Right renal cortex interstitium (tissue), 3 donors: ENCODE measurements at regions not wholly inside any gene's neighbourhood (a gene's known extent, or its start where the extent isn't known, plus 50 kb on each side); places are given as distances from the start of the nearest gene placed in this dataset.
"Not testable (repeated sequence)": the region's sequence is repeated elsewhere in the genome, so short reads cannot be mapped to it uniquely, and the experiment has no call there.

Experiments used
- DNase-seq, 3 donors: peaks; one replicate each; pipeline ENCODE4 v3.0.0-alpha.2; 2013; ENCODE audit warnings: low read depth in 3 of 3, low spot score in 2 of 3

DNA sequence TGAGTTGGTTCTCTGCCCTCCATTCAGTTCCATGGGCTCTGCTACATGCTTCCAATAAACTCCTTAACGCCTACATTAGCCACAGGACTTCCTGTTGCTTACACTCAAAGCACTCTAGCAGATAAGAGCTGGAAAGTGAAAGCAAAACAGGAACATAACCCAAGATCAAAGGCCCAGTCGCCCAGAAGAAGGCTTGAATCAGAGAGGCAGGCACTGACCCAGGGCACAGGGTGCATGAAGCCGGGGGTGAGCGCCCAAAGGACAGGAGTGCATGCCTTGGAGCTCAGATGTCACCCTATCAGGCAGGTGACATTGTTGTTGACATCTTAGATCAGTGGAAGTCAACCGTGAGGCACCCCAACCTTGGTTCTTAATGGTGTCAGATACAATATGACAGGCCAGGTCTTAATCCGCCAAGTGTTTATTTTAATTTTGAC is 235.1 kb downstream of the UACA start:
- DNase-seq, result no peak

DNA sequence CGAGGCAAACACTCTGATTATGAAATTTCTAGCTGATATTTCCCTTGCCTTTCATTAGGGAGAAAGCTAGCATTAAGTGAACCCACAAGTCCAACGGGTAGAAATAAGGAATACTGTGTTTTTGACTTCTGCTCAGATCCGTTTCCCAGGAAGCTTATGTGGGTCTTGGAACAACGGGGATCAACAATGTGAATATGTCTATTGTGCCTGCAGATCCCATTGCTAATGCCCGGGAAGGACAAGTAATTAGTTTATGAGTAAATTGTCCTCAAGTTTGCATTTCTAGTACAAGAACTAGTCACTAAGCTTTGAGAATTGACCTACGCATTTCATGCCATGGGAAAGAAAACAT is 236.4 kb downstream of the UACA start:
- DNase-seq, result no peak

DNA sequence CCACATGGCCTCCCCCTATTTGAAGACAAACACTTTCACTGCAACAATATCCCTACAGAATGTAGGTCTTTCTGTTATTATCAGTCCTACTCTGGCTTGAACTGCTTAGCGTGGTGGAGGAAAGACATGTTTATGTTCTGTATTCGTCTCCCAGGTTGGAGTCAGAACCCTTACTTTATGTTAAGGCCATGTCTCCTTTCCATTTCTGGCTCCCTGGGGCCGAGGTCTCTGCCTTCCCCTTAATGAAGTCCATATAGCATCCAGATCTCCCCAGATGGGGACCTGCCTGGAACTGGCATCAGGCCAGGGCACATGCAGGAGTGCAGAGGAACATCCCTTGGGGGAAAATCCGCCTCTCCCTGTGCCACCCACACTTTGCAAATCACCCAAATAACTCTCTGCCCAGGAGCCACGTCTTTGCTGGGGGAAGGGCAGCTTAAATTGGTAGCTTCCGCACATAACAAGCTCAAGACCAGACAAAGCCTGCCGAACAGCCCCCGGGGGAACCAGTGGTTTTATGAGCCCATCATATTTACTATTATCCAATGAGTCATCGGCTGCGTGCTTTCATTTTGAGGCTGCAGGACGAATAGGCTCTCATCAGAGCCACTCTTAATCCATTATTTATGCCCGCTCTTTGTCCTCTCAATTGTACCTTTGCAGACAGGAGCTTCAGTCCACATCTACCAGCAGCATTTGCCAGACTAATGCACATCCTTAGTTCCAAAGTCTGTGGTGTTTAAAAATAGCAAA is 237.0 kb downstream of the UACA start:
- no peak for DNase-seq

DNA sequence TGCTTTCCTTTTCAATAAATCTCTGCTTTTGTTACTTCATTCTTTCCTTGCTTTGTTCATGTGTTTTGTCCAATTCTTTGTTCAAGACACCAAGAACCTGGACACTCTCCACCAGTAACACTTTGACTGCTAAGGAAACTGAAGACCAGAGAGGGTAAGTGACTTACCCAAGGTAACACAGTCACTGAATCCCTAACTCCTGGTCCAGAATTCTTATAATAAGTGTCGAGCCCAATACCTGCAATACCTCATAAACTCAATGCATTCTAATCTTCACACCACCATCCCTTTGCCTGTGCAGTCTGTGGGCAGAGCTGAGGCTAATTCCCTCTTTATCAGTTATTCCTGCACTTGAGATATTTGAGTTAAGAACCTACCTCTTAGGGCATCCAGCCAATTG is 237.8 kb downstream of the UACA start:
- DNase-seq, result no peak

DNA sequence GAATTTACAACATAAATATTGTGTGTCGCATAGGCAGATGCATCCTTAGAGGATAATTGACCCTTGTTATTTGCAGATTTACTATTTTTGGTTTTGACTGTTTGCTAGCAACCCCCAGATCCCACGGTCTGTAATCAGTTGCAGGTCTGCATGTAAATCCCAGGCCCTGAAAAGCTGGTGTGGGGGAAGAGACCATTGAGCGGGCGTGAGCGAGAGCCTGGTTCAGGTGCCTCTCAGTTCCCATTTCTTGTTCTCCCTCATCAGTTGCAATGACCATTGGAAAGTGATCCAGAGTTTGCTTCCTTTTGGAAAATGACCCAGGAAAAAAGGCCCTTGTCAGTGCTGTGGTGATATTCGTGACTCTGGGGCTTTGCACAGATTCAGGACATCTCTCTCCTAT is 238.9 kb downstream of the UACA start:
- DNase-seq, result no peak

DNA sequence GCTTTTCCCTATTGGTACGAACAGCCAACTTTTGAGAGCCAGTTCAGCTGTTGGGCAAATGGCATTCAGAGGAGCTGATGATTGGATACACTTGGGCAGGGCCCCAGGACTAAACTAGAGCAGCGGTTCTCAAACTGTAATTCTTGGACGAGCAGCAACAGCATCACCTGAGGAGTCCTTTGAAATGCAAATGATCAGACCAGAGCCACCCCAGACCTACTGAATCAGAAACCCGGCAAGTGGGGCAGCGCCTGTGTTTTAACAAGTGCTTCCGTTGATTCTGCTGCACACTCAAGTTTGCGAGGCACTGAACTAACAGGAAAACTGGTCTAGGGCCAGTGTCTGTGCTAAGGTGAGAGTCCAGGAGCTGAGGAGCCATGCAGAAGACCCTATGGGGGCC is 239.7 kb downstream of the UACA start:
- DNase-seq, result no peak

DNA sequence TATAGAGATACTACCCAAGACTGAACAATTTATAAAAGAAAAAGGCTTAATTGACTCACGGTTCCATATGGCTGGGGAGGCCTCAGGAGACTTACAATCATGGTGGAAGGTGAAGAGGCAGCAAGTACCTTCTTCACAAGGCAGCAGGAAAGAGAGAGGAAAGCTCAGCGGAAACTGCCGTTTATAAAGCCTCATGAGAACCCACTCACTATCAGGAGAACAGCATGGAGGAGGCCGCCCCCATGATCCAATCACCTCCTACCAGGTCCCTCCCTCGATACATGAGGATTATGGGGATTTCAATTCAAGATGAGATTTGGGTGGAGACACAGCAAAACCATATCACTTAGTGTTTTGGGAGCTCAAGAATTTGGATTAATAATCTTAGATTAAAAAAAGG is 240.2 kb downstream of the UACA start:
- no peak for DNase-seq

DNA sequence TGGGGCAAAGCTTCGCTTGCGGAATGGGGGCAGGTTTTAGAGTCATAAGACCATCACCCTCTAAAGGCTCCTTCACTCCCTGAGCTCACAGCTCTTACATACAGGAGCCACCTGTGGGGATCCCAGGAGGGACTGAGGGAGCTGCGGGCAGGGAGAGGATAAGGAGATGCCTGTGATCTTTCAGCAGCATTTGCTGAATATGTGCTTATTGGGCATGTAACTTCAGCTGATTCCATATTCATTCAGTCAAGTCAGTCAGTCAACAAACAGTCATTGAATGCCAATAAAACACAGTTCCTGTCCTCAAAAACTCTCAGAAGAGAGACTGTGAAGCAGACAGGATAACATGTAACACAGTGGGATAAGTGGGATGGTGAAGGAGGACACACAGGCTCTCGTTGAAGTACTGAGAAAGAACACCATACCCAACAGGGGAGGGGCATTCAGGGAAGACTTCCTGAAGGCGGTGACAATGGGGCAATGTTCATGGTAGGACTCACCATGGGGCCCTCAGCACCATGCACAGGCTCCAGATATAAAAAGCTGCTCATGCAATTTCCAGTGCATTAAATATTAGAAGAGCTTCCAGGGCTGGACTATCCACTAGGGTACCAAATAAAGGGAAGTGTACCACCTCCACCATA is 240.9 kb downstream of the UACA start:
- no peak for DNase-seq

DNA sequence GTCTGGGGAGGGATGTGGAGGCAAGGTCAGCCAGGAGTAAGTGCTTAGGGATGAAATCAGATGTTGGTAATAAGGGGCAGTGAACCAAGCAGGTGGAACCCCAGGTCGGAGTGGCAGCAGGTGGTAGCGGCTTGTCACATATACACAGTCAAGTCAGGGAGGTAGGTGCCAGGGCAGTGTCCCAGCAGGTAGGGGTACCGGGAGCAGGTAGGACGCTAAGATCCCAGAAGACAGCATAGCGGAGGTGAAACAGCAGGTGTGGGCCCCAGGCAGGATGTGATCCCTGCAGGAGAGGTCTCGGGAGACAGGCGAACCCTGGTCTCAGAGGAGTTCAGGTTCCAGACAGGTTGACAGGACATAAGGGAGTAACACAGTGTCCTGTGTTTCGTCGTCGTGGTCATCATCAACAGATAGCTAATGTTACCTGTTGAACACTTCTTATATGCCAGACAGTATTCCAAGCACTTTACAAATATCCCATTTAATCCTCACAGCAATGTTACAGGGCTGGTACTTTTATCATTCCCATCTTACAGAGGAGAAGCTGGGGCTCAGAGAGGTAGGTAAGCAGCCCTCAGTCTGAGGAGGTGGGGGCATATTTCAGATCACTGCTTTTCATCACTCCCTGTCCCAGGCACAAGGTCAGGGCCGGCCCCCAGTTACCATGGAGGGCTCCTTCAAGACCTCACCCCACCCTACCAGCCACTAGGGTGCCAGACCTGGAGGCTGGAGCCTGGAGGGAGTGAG is 241.6 kb downstream of the UACA start:
- no peak for DNase-seq

DNA sequence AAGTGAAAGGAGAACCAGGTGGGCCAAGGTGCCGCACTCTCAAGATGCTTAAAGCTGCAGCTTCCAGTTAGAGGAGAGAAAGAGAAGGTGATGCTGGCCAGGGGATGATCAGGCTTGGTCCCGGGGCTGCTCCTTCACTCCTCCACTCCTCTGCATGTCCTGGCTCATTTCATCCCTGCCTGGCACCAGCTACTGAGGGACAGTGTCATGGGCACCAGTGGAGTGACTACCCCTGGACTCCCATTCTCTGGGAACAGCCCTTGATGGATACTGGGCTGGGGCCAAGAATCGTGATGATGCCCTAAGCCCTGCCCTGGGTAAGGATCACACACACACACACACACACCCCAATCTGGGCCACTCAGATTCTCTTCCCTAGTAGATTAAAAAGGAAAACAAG is 243.7 kb downstream of the UACA start:
- DNase-seq, result no peak

DNA sequence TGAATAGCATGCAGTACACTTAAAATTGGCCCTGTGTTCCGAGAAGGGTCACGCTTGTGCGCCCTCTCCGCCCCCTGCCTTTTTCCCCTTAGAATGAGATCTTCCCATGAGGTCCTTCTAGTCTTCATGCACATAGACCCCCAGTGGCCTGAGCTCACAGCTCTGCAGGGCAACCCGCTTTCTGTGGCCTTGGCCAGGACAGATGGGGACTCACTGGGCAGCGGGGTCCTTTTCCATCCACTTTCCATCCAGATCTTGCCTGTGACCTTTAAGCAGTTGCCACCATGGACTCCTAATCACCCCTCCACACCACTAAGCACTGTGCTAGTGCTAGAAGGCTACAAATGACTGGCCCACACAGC is 244.4 kb downstream of the UACA start:
- no peak for DNase-seq

DNA sequence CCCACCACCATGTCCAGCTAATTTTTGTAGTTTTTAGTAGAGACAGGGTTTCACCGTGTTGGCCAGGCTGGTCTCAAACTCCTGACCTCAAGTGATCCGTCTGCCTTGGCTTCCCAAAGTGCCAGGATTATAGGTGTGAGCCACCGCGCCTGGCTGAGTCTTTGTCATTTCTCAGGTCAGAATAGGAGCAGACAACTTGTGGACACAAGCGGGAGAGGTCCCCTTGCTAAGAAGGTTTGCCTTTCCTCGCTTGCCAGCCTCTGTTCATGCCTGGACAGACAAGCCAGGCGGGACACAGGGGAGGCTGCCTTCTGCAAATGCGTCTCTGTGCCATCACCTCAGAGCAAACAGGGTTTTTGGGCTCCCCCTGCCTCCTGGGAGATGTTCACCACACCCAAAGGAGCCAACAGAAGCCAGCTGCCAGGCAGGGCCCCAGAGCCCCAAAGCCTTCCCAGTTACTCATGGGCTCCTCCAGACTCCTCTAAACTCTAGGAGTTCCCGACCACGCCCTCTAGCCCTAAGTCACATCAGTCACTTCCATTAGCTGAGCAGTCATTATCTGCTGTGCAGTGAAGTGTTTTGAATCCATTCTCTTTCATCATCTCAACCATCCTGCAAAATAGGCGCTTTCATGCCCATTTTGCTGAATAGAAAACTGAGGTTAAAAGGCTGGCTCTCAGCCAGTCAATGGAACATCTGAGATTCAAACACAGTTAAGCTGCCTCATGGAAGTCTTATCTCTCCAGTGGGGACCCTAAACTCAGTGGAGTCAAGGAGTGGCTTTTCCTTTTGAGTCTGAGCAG is 245.0 kb downstream of the UACA start:
- DNase-seq, result no peak

DNA sequence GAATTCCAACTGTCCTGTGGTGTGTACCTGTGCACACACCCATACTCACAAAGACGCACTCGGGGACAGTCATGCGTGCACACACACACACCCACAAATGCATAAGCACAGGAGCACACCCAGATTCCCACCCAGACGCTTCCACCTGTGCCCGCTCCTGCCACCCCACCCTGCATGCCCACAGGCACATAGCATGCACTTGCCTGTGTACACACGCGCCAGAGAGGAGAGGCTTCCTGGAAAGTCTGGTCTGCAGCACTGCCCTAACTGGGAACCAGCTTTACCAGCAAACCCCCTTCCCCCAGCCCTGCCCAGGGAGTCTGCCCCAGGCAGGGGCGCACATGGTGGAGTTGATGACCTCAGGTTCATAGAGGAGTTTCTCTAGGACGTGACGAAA is 246.2 kb downstream of the UACA start:
- no peak for DNase-seq

DNA sequence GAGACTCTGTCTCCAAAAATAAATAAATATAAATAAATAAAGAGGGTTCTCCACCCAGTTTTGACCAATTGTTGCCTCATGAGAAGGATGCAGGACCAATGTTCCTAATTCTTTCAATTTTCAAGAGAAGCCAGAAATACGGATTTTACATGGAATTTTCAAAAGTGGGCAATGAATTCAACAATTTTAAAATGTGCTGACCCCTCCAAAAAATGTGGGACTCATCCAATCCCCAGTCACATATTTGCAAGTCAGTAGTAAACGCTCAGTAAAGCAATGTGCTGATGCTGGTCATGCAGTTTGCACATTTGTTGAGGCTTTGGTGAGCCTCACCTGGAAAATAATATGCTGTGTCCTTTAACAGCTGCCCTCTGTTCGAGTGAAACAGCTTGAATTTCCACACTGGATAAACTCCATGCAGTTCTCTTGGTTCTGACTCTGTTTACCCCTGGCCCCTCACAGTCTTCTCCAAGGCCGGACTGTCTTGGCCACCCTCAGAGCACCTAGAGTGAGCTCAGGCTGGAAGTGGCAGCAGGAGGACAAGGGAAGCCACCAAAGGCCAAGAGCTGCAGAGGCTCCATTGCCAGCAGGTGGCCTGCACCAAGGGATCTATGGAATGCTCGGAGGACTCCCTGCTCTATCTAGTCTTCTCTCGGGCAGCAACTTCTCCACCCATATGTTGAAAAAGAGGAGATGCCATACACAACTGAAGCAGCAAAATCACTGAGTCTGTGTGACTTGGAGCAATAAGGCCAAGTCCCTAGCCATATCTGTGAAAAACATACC is 246.8 kb downstream of the UACA start:
- DNase-seq, result no peak

DNA sequence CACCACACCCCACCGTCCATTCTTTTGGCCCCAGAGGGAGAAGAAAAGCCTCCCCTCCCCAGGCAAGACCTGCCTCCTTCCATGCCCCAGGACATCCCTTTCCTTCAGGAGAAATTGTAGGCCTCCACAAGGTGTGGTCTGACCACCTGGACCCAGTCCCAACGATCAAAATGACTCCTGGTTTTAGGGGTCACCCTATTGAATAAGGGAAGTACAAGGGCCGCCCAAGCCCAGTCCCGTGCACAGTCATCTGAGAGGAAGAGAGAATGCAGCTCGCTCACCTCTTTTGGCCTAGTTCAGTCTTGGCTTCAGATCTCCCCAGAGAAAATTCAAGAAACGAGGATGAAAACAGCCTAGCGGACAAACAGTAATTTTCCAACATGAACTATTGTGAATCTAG is 249.1 kb downstream of the UACA start:
- DNase-seq, result no peak

DNA sequence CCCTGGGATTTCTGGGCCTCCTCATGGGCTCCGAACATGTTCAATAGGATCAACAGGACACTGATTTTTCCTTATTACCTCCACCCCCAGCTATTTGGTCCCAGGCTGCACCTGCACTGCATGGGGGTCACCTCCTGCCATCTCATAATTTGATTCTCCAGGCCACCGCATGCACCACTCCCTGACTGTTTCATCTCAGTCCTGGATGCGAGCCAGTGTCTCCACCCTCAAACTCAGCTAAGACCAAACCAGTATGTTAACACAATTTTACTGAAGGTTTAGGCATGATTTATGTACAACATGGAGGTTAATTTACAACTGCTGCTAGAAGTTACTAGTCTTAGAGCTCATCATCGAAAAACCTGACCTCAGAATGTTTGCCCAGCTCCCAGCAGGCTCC is 249.5 kb downstream of the UACA start:
- DNase-seq, result no peak

DNA sequence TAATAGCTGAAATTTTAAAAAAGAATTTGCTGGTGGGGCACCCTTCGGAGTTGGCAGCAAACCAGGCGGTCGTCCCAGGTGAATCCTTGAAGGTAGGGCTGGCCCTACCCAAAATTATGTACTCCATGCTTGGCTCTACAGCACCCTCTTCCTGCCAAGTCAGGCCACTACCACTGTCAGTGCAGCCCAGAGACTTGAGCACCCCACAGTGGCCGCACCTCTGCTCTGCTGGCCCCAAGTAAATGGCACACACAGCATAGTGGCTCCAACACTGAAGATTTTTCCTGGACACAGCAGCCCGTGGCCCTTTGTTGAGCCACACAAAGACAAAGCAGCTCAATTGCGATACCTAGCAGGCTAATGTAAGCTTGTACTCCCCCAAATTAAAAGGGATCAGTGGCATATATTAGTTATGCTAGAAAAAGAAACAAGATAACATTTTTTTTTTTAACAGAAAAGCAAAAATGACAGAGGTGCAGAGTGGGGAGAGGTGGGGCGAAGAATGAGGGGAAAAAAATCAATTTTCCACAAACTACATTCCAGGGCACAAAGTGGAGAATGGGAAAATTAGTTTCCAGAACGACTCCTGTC is 250.5 kb downstream of the UACA start:
- no peak for DNase-seq

DNA sequence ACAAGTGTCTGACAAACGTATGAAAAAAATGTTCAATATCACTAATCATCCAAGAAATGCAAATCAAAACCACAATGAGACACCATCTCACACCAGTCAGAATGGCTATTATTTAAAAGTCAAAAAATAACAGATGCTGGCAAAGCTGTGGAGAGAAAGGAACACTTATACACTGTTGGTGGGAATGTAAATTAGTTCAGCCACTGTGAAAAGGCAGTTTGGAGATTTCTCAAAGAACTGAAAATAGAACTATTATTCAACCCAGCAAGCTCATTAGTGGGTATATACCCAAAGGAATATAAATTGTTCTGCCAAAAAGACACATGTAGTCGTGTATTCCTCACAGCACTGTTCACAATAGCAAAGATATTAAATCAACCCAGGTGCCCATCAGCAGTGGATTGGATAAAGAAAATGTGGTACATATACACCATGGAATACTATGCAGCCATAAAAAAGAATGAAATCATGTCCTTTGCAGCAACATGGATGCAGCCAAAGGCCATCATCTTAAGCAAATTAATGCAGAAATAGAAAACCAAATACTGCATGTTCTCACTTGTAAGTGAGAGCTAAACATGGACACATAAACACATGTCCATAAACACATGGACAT is 251.3 kb downstream of the UACA start:
- DNase-seq, result not testable (repeated sequence)

DNA sequence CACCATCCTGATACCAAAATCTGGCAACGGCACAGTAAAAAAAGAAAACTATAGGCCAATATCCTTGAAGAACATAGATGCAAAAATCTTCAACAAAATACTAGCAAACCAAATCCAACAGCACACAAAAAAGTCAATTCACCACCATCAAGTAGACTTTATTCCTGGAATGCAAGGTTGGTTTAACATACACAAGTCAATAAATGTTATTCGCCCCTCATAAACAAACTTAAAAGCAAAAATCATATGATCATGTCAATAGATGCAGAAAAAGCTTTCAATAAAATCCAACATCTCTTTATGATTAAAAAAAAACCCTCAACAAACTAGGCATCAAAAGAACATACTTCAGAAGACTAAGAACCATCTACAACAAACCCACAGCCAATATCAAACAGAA is 252.9 kb downstream of the UACA start:
- DNase-seq, result no peak

DNA sequence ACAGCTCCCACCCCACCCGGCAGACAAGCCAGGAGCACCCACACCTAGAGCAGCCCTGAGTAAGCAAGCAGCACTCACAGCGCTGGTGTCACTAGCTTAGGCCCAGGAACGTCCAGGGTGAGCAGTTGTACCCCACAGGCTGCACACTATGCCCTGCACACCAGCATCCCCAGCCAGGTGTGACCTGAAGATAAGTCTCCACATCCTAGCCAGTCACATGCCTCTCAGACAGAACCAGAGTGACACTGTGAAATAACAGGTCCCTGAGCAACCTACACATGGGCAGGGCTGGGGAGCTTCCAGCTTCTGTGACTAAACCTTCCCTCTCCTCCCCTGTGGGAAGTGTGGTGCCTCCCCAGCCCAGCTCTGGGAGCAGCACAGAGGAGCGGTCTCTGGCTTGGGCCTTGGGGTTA is 253.6 kb downstream of the UACA start:
- no peak for DNase-seq
